T47D (cell line): ENCODE measurements at regions not wholly inside any gene's neighbourhood (a gene's known extent, or its start where the extent isn't known, plus 50 kb on each side); places are given as distances from the start of the nearest gene placed in this dataset.

Experiments
- DNase-seq, 2 experiments: peaks; one replicate each; pipeline versions ENCODE4 v3.0.0 to v3.0.0-alpha.2; 2011 to 2012; ENCODE audit warnings: low read depth in 1 of 2, low spot score in 1 of 2
- JUND ChIP-seq: IDR thresholded peaks from 2 replicates; pipeline ENCODE4 v1.6.1; 2012; ENCODE audit warnings: low read depth
- in situ Hi-C: cut with HindIII; loops from 2 replicates; pipeline ENCODE4 v1.10.0; 2016; ENCODE audit warnings: low sequenced_read_pairs, low pct_unique_long_range_greater_than_20kb

DNA sequence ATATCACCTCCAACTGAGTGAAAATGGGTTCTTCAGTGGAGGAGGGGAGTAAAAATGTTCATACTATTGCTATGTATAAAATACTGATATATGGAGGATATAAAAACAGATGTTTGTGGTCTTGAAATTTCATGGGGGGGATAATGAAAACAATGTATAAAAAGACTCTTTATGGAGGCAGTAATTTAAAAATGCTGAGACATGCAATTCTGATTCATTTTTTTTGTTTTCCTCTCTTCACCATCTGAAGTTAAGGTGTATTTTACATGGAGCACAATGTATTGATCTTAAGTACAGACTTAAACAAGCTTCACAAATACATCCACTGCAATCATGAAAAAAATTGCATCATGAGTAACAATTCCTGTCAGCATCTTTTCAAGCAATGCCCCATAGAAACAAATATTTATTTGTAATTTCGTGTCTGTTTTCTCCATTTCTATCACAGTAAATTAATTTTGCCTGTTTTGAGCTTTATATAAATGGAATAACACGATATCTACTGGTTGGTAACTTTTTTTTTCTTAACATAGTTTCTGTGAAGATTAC, 393.2 kb upstream of the ZNF804A start:
- no peak for DNase-seq
- in situ Hi-C loops = no loop called here
- no peak for TF ChIP-seq JUND

DNA sequence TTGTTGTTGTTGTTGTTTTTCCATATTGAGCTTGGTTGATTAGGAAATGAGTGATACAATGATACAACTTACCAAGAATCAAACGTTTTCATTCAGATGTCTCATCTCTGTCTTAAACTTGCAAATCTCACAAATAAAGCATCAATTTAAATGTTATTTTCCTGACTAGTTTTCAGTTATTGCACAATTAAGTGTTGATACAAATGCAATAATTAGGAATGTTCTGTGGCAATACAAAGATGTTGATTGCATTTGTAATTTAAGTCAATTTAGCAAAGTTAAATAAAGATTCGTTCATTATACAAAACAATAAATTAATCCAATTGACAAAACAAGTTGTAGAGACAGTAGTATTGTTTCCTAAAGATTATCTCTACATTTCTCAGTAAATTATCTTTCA, 392.3 kb upstream of the ZNF804A start:
- TF ChIP-seq JUND = no peak
- DNase-seq = no peak
- in situ Hi-C loops = no loop called here

DNA sequence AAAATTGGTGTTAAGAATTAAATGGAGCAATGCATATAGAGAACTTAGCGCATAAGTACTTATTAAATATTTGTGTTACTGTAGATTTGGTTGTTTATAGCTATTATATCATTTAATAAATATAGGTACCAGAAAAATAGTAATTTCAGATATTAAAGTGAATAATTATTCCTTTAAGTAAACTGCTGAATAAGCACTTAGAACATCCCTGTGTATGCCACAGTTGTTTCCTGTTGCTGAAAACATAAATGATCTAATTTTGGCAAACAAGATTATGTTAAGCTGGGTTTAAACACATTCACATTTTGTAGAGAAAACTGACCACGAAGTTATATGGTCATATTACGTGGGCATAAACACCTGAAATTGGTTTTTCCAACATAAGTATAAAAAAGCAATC, 388.0 kb upstream of the ZNF804A start:
- no peak for TF ChIP-seq JUND
- in situ Hi-C loops = no loop called here
- no peak for DNase-seq

DNA sequence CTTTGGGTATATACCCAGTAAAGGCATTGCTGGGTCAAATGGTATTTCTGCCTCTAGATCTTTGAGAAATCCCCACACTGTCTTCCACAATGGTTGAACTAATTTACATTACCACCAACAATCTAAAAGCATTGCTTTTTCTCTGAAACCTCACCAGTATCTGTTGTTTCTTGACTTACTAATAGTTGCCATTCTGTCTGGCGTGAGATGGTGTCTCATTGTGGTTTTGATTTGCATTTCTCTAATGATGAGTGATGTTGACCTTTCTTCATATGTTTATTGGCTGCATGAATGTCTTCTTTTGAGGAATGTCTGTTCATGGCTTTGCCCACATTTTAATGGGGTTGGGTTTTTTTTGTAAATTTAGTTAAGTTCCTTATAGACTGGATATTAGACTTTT, 382.6 kb upstream of the ZNF804A start:
- TF ChIP-seq JUND = no peak
- in situ Hi-C loops = no loop called here
- DNase-seq = no peak

DNA sequence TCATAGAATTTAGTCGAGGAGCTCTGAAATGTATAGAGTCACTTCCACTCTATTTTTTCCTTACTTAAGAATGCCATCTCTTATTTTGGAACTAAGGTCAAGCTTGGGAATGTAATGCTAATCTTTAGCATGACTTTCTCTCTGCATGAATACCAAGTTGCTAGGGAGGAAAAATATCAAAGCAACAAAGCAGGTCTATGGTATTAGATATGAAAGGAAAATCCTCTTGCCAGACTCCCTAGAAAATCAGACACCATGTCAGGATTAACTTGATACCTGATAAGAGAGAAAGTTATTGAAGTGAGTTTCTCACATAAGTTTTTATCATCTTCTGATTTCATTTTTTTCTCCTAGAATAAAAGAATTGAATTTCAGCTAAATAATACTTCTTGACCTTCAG, 341.7 kb upstream of the ZNF804A start:
- DNase-seq = no peak

DNA sequence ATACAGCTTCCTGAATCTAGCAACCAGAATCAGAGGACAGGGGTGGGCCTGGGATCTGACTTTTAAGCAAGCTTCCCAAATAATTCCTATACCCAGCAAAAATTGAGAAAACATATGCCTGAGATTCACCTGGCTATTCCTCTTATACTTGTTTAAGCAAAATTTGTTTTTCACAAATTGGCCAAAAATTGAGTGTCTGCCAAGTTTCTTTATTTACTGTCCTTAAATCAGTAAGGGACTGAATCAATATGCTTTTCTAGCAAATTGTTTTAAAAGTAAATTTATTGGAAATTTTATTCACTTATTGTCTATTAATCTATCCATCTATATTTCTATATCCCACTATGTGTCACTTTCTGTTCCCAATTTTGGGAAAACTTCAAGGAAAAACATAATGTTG, 337.0 kb upstream of the ZNF804A start:
- in situ Hi-C loops = no loop called here

More for the DNA sequence above, 341.7 kb upstream of the ZNF804A start:
- TF ChIP-seq JUND = no peak
- in situ Hi-C loops = no loop called here

DNA sequence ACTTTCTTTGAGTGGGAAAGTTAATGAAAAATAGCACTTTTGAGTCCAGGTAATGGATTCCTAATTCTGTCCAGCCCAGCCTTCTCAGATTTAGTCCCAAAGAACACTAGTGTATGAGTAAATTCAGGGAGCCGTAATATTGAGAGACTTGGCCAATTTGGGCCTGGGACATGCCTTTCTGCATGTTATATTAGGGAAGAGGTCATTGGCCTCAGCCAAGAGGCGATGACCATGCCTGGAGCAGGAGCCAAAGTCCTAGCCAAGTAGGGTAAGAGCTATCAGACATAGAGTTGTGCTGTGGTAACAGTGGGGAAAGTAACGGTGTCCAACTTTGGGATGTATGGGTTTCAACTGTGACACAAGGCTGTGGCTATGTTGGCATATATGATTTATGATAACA, 336.5 kb upstream of the ZNF804A start:
- in situ Hi-C loops = no loop called here
- no peak for TF ChIP-seq JUND
- DNase-seq = no peak

More for the DNA sequence above, 337.0 kb upstream of the ZNF804A start:
- TF ChIP-seq JUND = no peak
- DNase-seq = no peak

DNA sequence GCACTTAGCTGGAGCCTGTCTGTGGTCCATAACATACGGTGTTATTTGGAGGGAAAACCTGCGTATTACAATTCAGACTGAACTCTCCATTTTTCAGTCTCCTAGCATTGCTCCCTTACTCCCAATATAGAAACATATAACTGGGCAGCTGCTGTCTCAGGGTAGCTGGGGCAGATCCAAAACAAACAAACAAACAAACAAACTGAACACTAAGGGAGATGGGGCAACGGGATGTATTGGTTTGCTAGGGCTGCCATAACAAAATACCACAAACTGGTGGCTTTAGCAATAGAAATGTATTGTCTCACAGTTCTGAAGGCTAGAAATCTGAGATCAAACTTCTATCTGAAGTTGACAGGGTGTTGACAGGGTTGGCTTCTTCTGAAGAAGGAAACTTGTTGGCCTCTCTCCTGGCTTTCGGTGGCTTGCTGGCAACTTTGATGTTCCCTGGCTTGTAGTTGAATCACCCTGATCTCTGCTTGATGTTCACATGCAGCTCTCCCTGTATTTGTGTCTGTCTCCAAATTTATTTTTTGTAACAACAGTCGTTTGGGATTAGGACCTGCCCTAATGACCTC, 329.3 kb upstream of the ZNF804A start:
- DNase-seq = no peak
- TF ChIP-seq JUND = no peak
- in situ Hi-C loops = no loop called here

DNA sequence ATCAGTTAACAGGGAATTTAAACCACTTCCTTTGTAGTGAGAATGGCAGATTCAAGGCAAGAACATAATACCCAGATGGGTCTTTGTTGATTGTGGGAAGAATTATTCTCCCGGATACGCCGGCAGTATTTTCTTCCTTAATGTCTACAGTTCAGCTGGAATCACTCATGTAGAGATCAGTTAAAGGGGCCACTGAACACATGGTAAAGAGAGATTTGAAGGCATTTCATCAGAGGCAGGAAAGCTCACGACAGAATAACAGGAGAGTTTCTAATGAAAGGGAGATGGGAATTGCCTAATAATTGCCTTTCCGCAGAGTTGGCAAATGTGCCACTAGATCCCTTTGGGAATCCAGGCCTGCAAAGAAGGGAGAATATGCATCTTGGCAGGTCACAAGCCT, 327.7 kb upstream of the ZNF804A start:
- in situ Hi-C loops = no loop called here
- no peak for TF ChIP-seq JUND
- no peak for DNase-seq

DNA sequence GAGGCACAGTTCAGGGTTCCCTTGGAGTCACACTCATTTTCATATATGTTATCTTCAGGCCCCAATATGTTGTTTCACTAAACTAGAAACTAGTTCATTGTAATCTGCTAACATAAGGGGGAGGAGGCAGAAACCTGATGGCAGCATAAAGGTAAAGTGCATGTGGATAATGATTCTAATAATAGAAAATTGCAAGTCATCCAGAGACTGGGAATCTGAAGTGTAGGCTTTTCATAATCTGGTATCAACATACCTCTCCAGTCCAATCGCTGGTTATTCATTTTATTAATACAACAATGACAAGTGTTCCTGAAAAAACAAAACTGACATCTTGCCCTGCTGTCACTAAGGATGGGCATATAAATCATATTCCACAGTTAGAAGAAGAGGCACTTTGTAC, 326.3 kb upstream of the ZNF804A start:
- in situ Hi-C loops = no loop called here
- no peak for DNase-seq
- TF ChIP-seq JUND = no peak

DNA sequence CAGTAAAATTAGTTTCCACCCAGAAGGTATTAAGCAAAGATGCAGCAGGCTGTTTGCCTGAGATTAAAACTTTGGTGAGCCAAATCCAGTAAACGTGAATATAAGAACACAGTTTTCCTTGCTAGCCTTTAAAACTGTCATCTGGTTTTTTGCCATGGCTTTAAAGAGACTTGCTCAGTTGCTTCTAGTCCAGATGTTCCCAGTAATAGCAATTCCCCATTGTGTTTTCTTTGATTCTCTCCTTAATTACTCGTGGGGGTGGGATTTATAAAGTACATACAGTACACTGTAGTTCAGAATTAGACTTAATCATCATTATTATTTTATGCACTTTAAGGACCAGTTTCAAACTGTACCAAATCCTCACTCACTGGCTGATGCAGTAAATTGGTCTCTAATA, 303.5 kb upstream of the ZNF804A start:
- in situ Hi-C loops = no loop called here
- no peak for DNase-seq
- TF ChIP-seq JUND = no peak

DNA sequence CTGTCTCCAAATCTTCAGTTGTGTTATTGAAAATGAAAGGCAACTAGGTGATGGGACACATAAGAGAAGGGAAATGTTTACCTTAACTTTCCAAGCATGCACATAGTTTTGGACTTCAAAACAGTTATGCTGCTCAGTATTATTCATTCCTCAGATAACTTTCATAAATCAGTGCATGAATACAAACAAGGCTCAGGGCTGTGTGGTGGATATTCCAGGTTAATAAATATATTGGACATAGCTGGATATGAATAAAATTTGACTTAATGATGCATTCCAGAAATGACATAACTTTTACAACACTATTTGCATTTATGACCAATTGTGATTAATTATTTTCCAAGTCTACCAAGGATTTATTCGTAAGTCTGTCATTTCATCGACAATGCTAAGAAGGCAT, 301.2 kb upstream of the ZNF804A start:
- TF ChIP-seq JUND = no peak
- no peak for DNase-seq
- in situ Hi-C loops = no loop called here

DNA sequence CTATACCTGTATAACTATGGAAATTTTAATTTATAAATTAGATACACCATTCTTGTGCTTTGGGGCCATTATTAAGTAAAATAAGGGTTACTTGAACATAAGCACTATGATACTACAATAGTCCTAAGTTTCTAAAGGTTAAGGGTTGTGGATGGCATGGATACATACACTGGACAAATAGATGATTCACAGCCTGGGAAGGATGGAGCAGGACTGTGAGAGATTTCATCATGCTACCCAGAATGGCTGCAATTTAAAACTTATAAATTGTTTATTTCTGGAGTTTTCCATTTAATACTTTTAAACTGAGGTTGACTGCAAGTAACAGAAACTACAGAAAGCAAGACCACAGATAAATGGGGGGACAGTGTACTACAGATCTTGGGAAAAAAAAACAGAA, 295.8 kb upstream of the ZNF804A start:
- in situ Hi-C loops = no loop called here
- DNase-seq = no peak
- TF ChIP-seq JUND = no peak

DNA sequence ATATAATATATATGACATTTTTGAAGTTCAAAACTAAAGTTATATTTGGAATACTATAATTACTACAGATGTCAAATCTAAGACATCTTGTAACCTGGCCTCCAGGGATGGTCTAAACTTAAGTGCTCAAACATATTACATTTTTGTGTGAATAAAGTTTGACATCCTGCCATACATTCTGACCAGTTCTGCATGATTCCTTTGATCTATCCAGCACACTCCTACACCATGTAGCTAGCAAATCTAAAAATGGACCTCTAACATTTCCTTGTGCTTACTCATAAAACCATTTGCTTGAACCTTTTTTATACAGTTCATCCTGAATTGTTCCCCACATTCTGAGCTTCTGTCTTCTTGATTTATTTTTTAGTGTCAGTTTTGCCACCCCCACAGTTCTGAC, 294.3 kb upstream of the ZNF804A start:
- in situ Hi-C loops = no loop called here
- no peak for DNase-seq
- TF ChIP-seq JUND = no peak
